ENCODE measurements at regions not wholly inside any gene's neighbourhood (a gene's known extent, or its start where the extent isn't known, plus 50 kb on each side); places are given as distances from the start of the nearest gene placed in this dataset.

GRCh38 chr2:181772777-181773176, 92.5 kb upstream of the NEUROD1 start:
- no peaks in the 10 kb centered on the region for H3K9me3 ChIP-seq
- H3K4me3 ChIP-seq: no peak overlapping the region
- H3K27ac ChIP-seq: no peak overlapping the region
- TF ChIP-seq POLR2AphosphoS5 (IDR thresholded peaks at IDR 0.05) (no peak), CTCF (IDR thresholded peaks at IDR 0.05) (no peak), POLR2A (IDR thresholded peaks at IDR 0.05) (no peak)
- no peaks in the 10 kb centered on the region for H3K4me1 ChIP-seq
- no peaks in the 10 kb centered on the region for H3K36me3 ChIP-seq
- no peak for DNase-seq (ENCODE audit: low spot score in 2 of 2)
- no peaks in the 10 kb centered on the region for H3K27me3 ChIP-seq
- intact Hi-C loops (cut with DNase I; ENCODE audit: low total_unique reads): no loop called here

- H3K27ac ChIP-seq: no peak overlapping the region
- no peaks in the 10 kb centered on the region for H3K4me1 ChIP-seq
- no peaks in the 10 kb centered on the region for H3K9me3 ChIP-seq
- no peaks in the 10 kb centered on the region for H3K36me3 ChIP-seq
- no peak for DNase-seq (ENCODE audit: low spot score in 2 of 2)
- TF ChIP-seq CTCF (IDR thresholded peaks at IDR 0.05) (no peak), POLR2AphosphoS5 (IDR thresholded peaks at IDR 0.05) (no peak), POLR2A (IDR thresholded peaks at IDR 0.05) (no peak)
- intact Hi-C loops (cut with DNase I; ENCODE audit: low total_unique reads): no loop called here
- no peaks in the 10 kb centered on the region for H3K27me3 ChIP-seq
- H3K4me3 ChIP-seq: no peak overlapping the region
Observed at GRCh38 chr2:181774685-181775084, 94.4 kb upstream of the NEUROD1 start.

GRCh38 chr2:181776336-181776735, 96.0 kb upstream of the NEUROD1 start:
- Histone ChIP-seq H3K27ac (no peak overlapping the region), H3K4me3 (no peak overlapping the region), H3K9me3 (no peaks in the 10 kb centered on the region), H3K27me3 (no peaks in the 10 kb centered on the region), H3K36me3 (no peaks in the 10 kb centered on the region), H3K4me1 (no peaks in the 10 kb centered on the region)
- TF ChIP-seq POLR2A (IDR thresholded peaks at IDR 0.05) (no peak), POLR2AphosphoS5 (IDR thresholded peaks at IDR 0.05) (no peak), CTCF (IDR thresholded peaks at IDR 0.05) (no peak)
- no peak for DNase-seq (ENCODE audit: low spot score in 2 of 2)
- intact Hi-C loops (cut with DNase I; ENCODE audit: low total_unique reads): no loop called here

- intact Hi-C loops (cut with DNase I; ENCODE audit: low total_unique reads): no loop called here
- Histone ChIP-seq H3K27me3 (no peaks in the 10 kb centered on the region), H3K9me3 (no peaks in the 10 kb centered on the region), H3K36me3 (no peaks in the 10 kb centered on the region), H3K4me3 (no peak overlapping the region), H3K27ac (no peak overlapping the region), H3K4me1 (no peaks in the 10 kb centered on the region)
- DNase-seq (ENCODE audit: low spot score in 2 of 2): no peak
- TF ChIP-seq CTCF (IDR thresholded peaks at IDR 0.05) (no peak), POLR2AphosphoS5 (IDR thresholded peaks at IDR 0.05) (no peak), POLR2A (IDR thresholded peaks at IDR 0.05) (no peak)
Observed at GRCh38 chr2:181777734-181778133, 97.4 kb upstream of the NEUROD1 start.

GRCh38 chr2:181778621-181779201, 98.4 kb upstream of the NEUROD1 start:
- TF ChIP-seq POLR2A (IDR thresholded peaks at IDR 0.05): no peak
- no peaks in the 10 kb centered on the region for H3K4me1 ChIP-seq

More at GRCh38 chr2:181778621-181779201, 98.4 kb upstream of the NEUROD1 start:
- Histone ChIP-seq H3K9me3 (no peaks in the 10 kb centered on the region), H3K4me3 (no peak overlapping the region), H3K36me3 (no peaks in the 10 kb centered on the region), H3K27me3 (no peaks in the 10 kb centered on the region), H3K27ac (no peak overlapping the region)
- intact Hi-C loops (cut with DNase I; ENCODE audit: low total_unique reads): no loop called here
- no peak for DNase-seq (ENCODE audit: low spot score in 2 of 2)
